K562 (cell line): ENCODE measurements at regions not wholly inside any gene's neighbourhood (a gene's known extent, or its start where the extent isn't known, plus 50 kb on each side); places are given as distances from the start of the nearest gene placed in this dataset.

Experiments
- ATAC-seq: fragments of 200-7000 bp; cut with Tn5 transposase; 3 replicates; pipeline ENCODE4 v1.9.1; 2020; ENCODE audit warnings: moderate library complexity
- BruUV-seq: library from RNA; stranded (reverse); fragments of 400-500 nt; replicated peaks from 2 replicates; lab custom pipeline; 2021; lab: Mats Ljungman, UMichigan
- CTCF ChIA-PET: fragments of 300-600 bp; formaldehyde crosslinking; extraction: SDS; loops from one replicate; lab custom pipeline; 2021; ENCODE audit warnings: low intra/inter-chr PET ratio; lab: Yijun Ruan, JAX
- POLR2A ChIA-PET: fragments of 300-600, 350-650 bp; sonication (Branson Sonifier 250); formaldehyde crosslinking; extraction: SDS; loops from one replicate; lab custom pipeline; 2021; ENCODE audit warnings: antibody characterized with exemption, inconsistent platforms; lab: Yijun Ruan, JAX
- DNase-seq, 4 experiments: peaks; one replicate each; pipeline versions ENCODE4 v3.0.0 to v3.0.0-alpha.2; 2011 to 2018; ENCODE audit warnings: low spot score in 3 of 4, mixed read lengths in 3 of 4; ENCODE audit errors: extremely low read depth in 1 of 4
- FAIRE-seq: peaks from 2 replicates; lab custom pipeline; 2011; peaks lifted over from hg19 to GRCh38; lab: Jason Lieb, UNC
- H2AFZ ChIP-seq: 2 replicates; pipeline ENCODE4 v1.6.0; 2011; ENCODE audit warnings: low read depth, low read length, control low read depth, inconsistent platforms
- H3K27ac ChIP-seq: fragments of 200-600 bp; 3 replicates; pipeline ENCODE4 v1.8.0; 2011; ENCODE audit warnings: low read depth, mild to moderate bottlenecking, control low read depth, inconsistent platforms, low read length, moderate library complexity, mixed read lengths; ENCODE audit errors: extremely low read depth
- H3K27me3 ChIP-seq, 2 experiments: fragments of 300-600 bp in 1 of 2; 2 replicates in 1 of 2; 3 replicates in 1 of 2; pipeline versions ENCODE4 v1.6.0 to v1.8.0; 2011; ENCODE audit warnings: inconsistent platforms in 2 of 2, low read length in 2 of 2, mild to moderate bottlenecking in 1 of 2, mixed read lengths in 1 of 2, moderate library complexity in 1 of 2; ENCODE audit not compliant: control insufficient read depth in 2 of 2, insufficient read depth in 2 of 2
- H3K36me3 ChIP-seq: fragments of 300-600 bp; 3 replicates; pipeline ENCODE4 v1.8.0; 2011; ENCODE audit warnings: mild to moderate bottlenecking, low read length, inconsistent platforms; ENCODE audit not compliant: control insufficient read depth, insufficient read depth
- H3K4me1 ChIP-seq, 2 experiments: fragments of 200-600 bp in 1 of 2; replicated peaks in 1 of 2; 2 replicates in 1 of 2; 3 replicates in 1 of 2; pipeline versions ENCODE4 v1.5.1 to v1.8.0; 2011; ENCODE audit warnings: inconsistent platforms in 2 of 2, low read length in 2 of 2, mild to moderate bottlenecking in 1 of 2, mixed read lengths in 1 of 2, moderate library complexity in 1 of 2; ENCODE audit not compliant: control insufficient read depth in 2 of 2, insufficient read depth in 2 of 2
- H3K4me2 ChIP-seq: 2 replicates; pipeline ENCODE4 v1.6.1; 2011; ENCODE audit warnings: low read length, control low read depth, inconsistent platforms, mixed read lengths; ENCODE audit not compliant: insufficient read depth
- H3K4me3 ChIP-seq: fragments of 200-600 bp; sonication (generic), shearing (Covaris generic); 2 replicates; pipeline ENCODE4 v1.5.1; 2016; ENCODE audit warnings: control low read depth, inconsistent platforms
- H3K79me2 ChIP-seq: fragments of 200-600 bp; 3 replicates; pipeline ENCODE4 v1.8.0; 2011; ENCODE audit warnings: low read length, inconsistent platforms; ENCODE audit not compliant: control insufficient read depth, insufficient read depth
- H3K9ac ChIP-seq, 2 experiments: 2 replicates each; pipeline versions ENCODE4 v1.6.0 to v1.6.1; 2011; ENCODE audit warnings: low read depth in 2 of 2, low read length in 2 of 2, control low read depth in 1 of 2, inconsistent platforms in 1 of 2, mild to moderate bottlenecking in 1 of 2, mixed read lengths in 1 of 2; ENCODE audit not compliant: insufficient read depth in 1 of 2
- H3K9me1 ChIP-seq: one replicate; pipeline ENCODE4 v1.6.0; 2011; ENCODE audit warnings: inconsistent platforms, mild to moderate bottlenecking, low read length, moderate library complexity; ENCODE audit not compliant: control insufficient read depth, insufficient read depth
- H3K9me3 ChIP-seq: replicated peaks from 2 replicates; pipeline ENCODE4 v1.5.1; 2011; ENCODE audit warnings: low read depth, low read length, inconsistent platforms; ENCODE audit not compliant: control insufficient read depth, insufficient read depth
- H4K20me1 ChIP-seq: replicated peaks from 2 replicates; pipeline ENCODE4 v1.6.1; 2011; ENCODE audit warnings: low read length, inconsistent platforms, mixed read lengths; ENCODE audit not compliant: control insufficient read depth, insufficient read depth
- MTA3 ChIP-seq: fragments of 450-650 bp; formaldehyde crosslinking; IDR thresholded peaks from 2 replicates; pipeline ENCODE4 v1.6.1; 2017; ENCODE audit warnings: mild to moderate bottlenecking, borderline replicate concordance
- NFATC3 ChIP-seq: fragments of 450-650 bp; IDR thresholded peaks from 2 replicates; pipeline ENCODE4 v1.6.1; 2017; ENCODE audit warnings: mild to moderate bottlenecking
- NFIX ChIP-seq: fragments of 250-450 bp; sonication (Bioruptor Pico); IDR thresholded peaks from 2 replicates; pipeline ENCODE4 v1.4.0; 2020; ENCODE audit warnings: low read depth, mild to moderate bottlenecking, moderate library complexity
- RAD21 ChIP-seq, 2 experiments: fragments of 250-450 bp in 1 of 2; fragments of 450-650 bp in 1 of 2; sonication (Bioruptor Pico) in 1 of 2; formaldehyde crosslinking in 1 of 2; IDR thresholded peaks in 1 of 2; conservative IDR thresholded peaks in 1 of 2; 2 replicates each; pipeline versions ENCODE4 v1.4.0 to v1.8.0; 2020 to 2022; ENCODE audit warnings: mild to moderate bottlenecking in 2 of 2, moderate library complexity in 1 of 2
- SAFB ChIP-seq: fragments of 200-400 bp; formaldehyde crosslinking; IDR thresholded peaks from 2 replicates; pipeline ENCODE4 v1.6.1; 2017; ENCODE audit warnings: low read depth, low read length, borderline replicate concordance
- SFPQ ChIP-seq: fragments of 200-400 bp; formaldehyde crosslinking; IDR thresholded peaks from 2 replicates; pipeline ENCODE4 v1.6.1; 2017; ENCODE audit warnings: mild to moderate bottlenecking, low read depth, low read length, moderate library complexity
- TCF3 ChIP-seq: sonication (generic); formaldehyde crosslinking; IDR thresholded peaks from 2 replicates; pipeline ENCODE4 v1.4.0; 2020; ENCODE audit warnings: mild to moderate bottlenecking, missing genetic modification reagents
- WGBS: fragments of 100-300 bp; shearing (Covaris generic); methylation state at CpG from one replicate; pipeline ENCODE4 v1.1.6; 2016; ENCODE audit warnings: low coverage, mixed read lengths; ENCODE audit not compliant: insufficient coverage; ENCODE audit errors: missing lambda C conversion rate; 5-methylcytosine and 5-hydroxymethylcytosine counted together
- in situ Hi-C: fragments of 300-500 bp; cut with MboI; formaldehyde crosslinking; loops from 4 replicates; pipeline ENCODE4 v1.15.0; 2018; ENCODE audit warnings: inconsistent platforms, mixed read lengths
- intact Hi-C: fragments of 100-400 bp; cut with micrococcal nuclease; formaldehyde crosslinking; loops from 2 replicates; pipeline ENCODE4 v1.14.2; 2022
- TF ChIP-seq, protein P1 (sequence below): sonication (generic); formaldehyde crosslinking; IDR thresholded peaks from 2 replicates; pipeline ENCODE4 v1.8.0; 2022; ENCODE audit warnings: mild to moderate bottlenecking, low read depth, missing genetic modification reagents

GRCh38 chr1:244164511-244164890 is 113.4 kb downstream of the ZBTB18 start:
- Histone ChIP-seq H4K20me1 (no peaks in the 10 kb centered on the region), H3K4me2 (no peak overlapping the region), H2AFZ (no peak overlapping the region), H3K27ac (no peak overlapping the region), H3K9me1 (no peaks in the 10 kb centered on the region), H3K4me1 (no peaks in the 10 kb centered on the region), H3K79me2 (no peaks in the 10 kb centered on the region), H3K9me3 (no peaks in the 10 kb centered on the region), H3K4me3 (no peak overlapping the region), H3K9ac (no peak overlapping the region), H3K27me3 (no peaks in the 10 kb centered on the region; a peak in 2 of 5 replicates), H3K36me3 (no peaks in the 10 kb centered on the region)
- no peak for ATAC-seq
- ChIA-PET CTCF (no interaction called here), POLR2A (interaction anchor here (0.6 kb wide), 1 partner anchor 157 kb away, joined by 3 read pairs; no protein-coding TSS in a partner anchor)
- in situ Hi-C loops (no loop called here), intact Hi-C loops (loop anchor here (5.0 kb wide), 1 partner anchor 108 kb away; no protein-coding TSS in a partner anchor)
- TF ChIP-seq SAFB, result no peak
- no peak for TF ChIP-seq NFIX (CRISPR knock-in tag)
- no peak for TF ChIP-seq MTA3
- no peak for TF ChIP-seq NFATC3
- no peak for TF ChIP-seq SFPQ
- TF ChIP-seq, protein P1, sequence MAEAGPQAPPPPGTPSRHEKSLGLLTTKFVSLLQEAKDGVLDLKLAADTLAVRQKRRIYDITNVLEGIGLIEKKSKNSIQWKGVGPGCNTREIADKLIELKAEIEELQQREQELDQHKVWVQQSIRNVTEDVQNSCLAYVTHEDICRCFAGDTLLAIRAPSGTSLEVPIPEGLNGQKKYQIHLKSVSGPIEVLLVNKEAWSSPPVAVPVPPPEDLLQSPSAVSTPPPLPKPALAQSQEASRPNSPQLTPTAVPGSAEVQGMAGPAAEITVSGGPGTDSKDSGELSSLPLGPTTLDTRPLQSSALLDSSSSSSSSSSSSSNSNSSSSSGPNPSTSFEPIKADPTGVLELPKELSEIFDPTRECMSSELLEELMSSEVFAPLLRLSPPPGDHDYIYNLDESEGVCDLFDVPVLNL (CRISPR knock-in tag), result no peak
- no peak for TF ChIP-seq RAD21 (CRISPR knock-in tag; conservative IDR thresholded peaks at IDR 0.05 in 1 of 2, IDR thresholded peaks at IDR 0.05 in 1 of 2)
- TF ChIP-seq TCF3 (CRISPR knock-in tag), result no peak
- WGBS, result 0% methylated on average over 4 of the region's 4 CpGs
- no peak for DNase-seq
- no TSS peak for BruUV-seq
- FAIRE-seq, result no peak
